ENCODE measurements at regions not wholly inside any gene's neighbourhood (a gene's known extent, or its start where the extent isn't known, plus 50 kb on each side); places are given as distances from the start of the nearest gene placed in this dataset.

- DNase-seq (ENCODE audit: low read depth): no peak
- H3K4me3 ChIP-seq (ENCODE audit: low read depth, low read length): no peak overlapping the region
- TF ChIP-seq, protein P1, sequence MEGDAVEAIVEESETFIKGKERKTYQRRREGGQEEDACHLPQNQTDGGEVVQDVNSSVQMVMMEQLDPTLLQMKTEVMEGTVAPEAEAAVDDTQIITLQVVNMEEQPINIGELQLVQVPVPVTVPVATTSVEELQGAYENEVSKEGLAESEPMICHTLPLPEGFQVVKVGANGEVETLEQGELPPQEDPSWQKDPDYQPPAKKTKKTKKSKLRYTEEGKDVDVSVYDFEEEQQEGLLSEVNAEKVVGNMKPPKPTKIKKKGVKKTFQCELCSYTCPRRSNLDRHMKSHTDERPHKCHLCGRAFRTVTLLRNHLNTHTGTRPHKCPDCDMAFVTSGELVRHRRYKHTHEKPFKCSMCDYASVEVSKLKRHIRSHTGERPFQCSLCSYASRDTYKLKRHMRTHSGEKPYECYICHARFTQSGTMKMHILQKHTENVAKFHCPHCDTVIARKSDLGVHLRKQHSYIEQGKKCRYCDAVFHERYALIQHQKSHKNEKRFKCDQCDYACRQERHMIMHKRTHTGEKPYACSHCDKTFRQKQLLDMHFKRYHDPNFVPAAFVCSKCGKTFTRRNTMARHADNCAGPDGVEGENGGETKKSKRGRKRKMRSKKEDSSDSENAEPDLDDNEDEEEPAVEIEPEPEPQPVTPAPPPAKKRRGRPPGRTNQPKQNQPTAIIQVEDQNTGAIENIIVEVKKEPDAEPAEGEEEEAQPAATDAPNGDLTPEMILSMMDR (IDR thresholded peaks at IDR 0.05; ENCODE audit: insufficient read depth, low read length): no peak
Observed at GRCh38 chr21:34200288-34200905, 127.0 kb downstream of the MRPS6 start.

- H3K4me3 ChIP-seq (ENCODE audit: low read depth, low read length): no peak overlapping the region
- TF ChIP-seq, protein P1 (IDR thresholded peaks at IDR 0.05; ENCODE audit: insufficient read depth, low read length): no peak
- no peak for DNase-seq (ENCODE audit: low read depth)
Observed at GRCh38 chr21:34201001-34201400, 127.6 kb downstream of the MRPS6 start.

- H3K4me3 ChIP-seq (ENCODE audit: low read depth, low read length): peak overlapping the region; percentile 58
- TF ChIP-seq, protein P1 (IDR thresholded peaks at IDR 0.05; ENCODE audit: insufficient read depth, low read length): no peak
Observed at GRCh38 chr21:34201481-34201858, 128.1 kb downstream of the MRPS6 start.

GRCh38 chr21:34202553-34203372 is 129.4 kb downstream of the MRPS6 start:
- no peak for DNase-seq (ENCODE audit: low read depth)
- TF ChIP-seq, protein P1 (IDR thresholded peaks at IDR 0.05; ENCODE audit: insufficient read depth, low read length): no peak
- H3K4me3 ChIP-seq (ENCODE audit: low read depth, low read length): no peak overlapping the region

More at GRCh38 chr21:34201481-34201858, 128.1 kb downstream of the MRPS6 start:
- no peak for DNase-seq (ENCODE audit: low read depth)

- no peak for DNase-seq (ENCODE audit: low read depth)
- H3K4me3 ChIP-seq (ENCODE audit: low read depth, low read length): no peak overlapping the region
- TF ChIP-seq, protein P1 (IDR thresholded peaks at IDR 0.05; ENCODE audit: insufficient read depth, low read length): no peak
Observed at GRCh38 chr21:34203851-34204420, 130.6 kb downstream of the MRPS6 start.

GRCh38 chr21:34204481-34205439 is 131.4 kb downstream of the MRPS6 start:
- DNase-seq (ENCODE audit: low read depth): no peak
- no peak overlapping the region for H3K4me3 ChIP-seq (ENCODE audit: low read depth, low read length)
- TF ChIP-seq, protein P1 (IDR thresholded peaks at IDR 0.05; ENCODE audit: insufficient read depth, low read length): no peak

Data from fibroblast of the aortic adventitia (primary cell).